ENCODE measurements at regions not wholly inside any gene's neighbourhood (a gene's known extent, or its start where the extent isn't known, plus 50 kb on each side); places are given as distances from the start of the nearest gene placed in this dataset.
"Not testable (repeated sequence)": the region's sequence is repeated elsewhere in the genome, so short reads cannot be mapped to it uniquely, and the experiment has no call there.

DNA sequence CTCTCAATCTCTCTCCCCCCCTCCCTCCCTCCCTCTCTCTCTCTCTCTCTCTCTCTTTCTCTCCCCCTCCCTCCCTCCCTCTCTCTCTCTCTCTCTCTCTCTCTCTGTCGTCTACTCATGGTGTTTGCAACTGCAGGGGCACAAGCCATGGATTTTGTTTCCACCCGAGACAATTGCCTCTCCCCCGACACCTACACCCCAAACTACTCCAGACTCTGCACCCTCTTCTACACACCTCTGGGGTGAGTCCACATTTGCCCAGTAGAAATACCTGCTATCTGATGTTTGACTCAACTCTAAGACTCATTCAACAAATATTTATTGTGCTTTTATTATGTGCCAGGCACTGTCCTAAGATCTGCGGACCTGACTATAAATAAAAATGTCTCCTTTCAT is 93.7 kb downstream of the TMEM17 start:
- no peak for DNase-seq (ENCODE audit: low read depth in 2 of 3, low spot score in 1 of 3)

GRCh38 chr2:62410926-62411456 is 95.0 kb downstream of the TMEM17 start:
- DNase-seq (ENCODE audit: low read depth in 2 of 3, low spot score in 1 of 3), result no peak

GRCh38 chr2:62410015-62410453 is 96.0 kb downstream of the TMEM17 start:
- DNase-seq (ENCODE audit: low read depth in 2 of 3, low spot score in 1 of 3), result no peak

DNA sequence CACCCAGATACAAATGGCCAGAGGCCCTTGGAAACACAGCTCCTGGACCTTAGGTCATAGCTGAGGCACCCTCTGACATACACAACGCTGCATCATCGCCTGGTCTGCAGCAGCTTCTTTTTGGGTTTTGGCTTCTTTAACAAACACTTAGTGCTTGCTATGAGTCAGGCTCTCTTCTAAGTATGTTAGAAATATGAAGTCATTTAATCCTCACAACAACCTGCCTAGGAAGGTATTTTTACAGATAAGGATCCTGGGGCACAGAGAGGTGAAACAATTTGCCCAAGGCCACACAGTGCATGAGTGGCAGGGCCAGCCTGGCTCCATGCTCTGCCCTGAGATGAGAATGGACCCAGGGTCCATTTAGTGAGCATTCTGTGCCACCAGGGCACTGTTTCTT is 96.6 kb downstream of the TMEM17 start:
- DNase-seq (ENCODE audit: low read depth in 2 of 3, low spot score in 1 of 3), result no peak

DNA sequence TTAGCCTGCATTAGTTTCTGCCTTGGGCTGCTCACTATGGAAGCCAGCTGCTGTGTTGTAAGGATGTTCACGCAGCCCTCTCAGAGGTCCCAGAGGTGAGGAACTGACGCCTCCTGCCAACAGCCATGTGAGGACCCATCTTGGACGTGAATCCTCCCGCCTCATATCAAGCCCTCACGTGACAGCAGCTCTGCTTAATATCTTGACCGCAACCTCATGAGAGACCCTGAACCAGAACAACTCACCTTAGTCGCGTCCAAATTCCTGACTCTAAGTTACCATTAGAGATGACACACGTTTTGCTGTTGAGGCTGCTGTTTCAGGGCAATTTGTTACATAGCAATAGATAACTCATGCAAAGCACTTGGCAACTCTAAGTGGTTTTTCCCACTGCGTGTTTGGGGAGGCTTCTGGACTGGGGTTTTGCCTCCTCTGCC is 97.7 kb downstream of the TMEM17 start:
- no peak for DNase-seq (ENCODE audit: low read depth in 2 of 3, low spot score in 1 of 3)

DNA sequence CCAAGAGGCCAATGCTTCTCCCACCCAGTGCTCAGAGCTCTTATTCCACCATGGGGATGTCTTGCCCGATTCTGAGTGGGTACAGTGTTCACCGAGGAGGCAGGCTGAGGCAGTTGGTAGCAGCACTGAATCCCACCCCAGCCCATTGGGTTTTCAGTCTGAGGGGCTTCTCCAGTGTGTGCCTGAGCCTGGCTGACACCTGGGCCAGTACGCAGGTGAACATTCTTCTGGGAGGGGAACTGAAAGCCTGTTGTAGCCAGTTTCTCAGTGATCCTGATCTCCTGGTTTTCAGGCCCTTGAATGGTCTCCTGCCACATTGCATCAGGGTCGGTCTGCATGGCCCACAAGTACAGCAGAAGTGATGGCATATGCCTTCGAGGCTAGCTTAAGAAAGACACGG is 98.2 kb downstream of the TMEM17 start:
- DNase-seq (ENCODE audit: low read depth in 2 of 3, low spot score in 1 of 3), result no peak

- DNase-seq (ENCODE audit: low read depth in 2 of 3, low spot score in 1 of 3), result no peak
These were observed 98.6 kb downstream of the TMEM17 start for GRCh38 chr2:62407401-62407800.

DNA sequence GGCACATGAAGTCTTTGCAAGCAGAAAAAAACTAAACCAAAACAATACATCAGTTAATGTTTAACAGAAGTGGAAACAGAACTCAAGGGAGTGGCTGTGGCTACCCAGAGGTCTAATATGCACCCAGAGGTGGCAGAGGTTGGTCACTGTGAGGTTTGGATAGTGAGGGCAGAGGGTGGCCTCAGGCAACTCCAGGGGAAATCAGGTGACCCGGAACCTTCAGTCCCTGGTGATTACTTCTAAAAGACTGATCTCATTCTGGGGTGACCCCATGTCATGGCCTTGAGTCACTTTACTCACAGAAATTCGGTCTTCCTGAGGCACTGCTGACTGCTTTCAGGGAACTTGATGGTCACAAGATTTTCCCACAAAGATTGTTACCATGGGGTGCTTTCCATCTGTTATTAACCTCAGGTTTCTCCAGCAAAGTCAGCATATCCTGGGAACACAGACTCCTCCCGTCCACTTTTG is 99.4 kb downstream of the TMEM17 start:
- DNase-seq (ENCODE audit: low read depth in 2 of 3, low spot score in 1 of 3), result no peak

- DNase-seq (ENCODE audit: low read depth in 2 of 3, low spot score in 1 of 3), result no peak
These were observed 101.1 kb downstream of the TMEM17 start for GRCh38 chr2:62404913-62405312.

GRCh38 chr2:62402156-62402555 is 103.8 kb downstream of the TMEM17 start:
- no peak for DNase-seq (ENCODE audit: low read depth in 2 of 3, low spot score in 1 of 3)

GRCh38 chr2:62398356-62398755 is 107.6 kb downstream of the TMEM17 start:
- no peak for DNase-seq (ENCODE audit: low read depth in 2 of 3, low spot score in 1 of 3)

- DNase-seq (ENCODE audit: low read depth in 2 of 3, low spot score in 1 of 3), result no peak
These were observed 109.1 kb downstream of the TMEM17 start for GRCh38 chr2:62396880-62397279.

- no peak for DNase-seq (ENCODE audit: low read depth in 2 of 3, low spot score in 1 of 3)
These were observed 112.7 kb downstream of the TMEM17 start for GRCh38 chr2:62393293-62393692.

DNA sequence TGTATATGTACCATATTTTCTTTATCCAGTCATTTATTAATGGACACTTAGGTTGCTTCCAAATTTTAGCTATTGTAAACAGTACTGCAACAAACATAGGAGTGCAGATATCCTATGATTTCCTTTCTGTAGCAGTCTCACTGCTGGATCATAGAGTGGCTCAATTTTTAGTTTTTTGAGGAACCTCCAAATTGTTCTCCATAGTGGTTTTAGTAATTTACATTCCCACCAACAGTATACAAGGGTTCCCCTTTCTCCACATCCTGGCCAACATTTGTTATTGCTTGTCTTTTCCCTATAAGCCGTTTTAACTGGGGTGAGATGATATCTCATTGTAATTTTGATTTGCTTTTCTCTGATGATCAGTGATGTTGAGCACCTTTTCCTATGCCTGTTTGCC is 114.3 kb downstream of the TMEM17 start:
- DNase-seq (ENCODE audit: low read depth in 2 of 3, low spot score in 1 of 3), result no peak

GRCh38 chr2:62386378-62386777 is 119.6 kb downstream of the TMEM17 start:
- not testable (repeated sequence) for DNase-seq (ENCODE audit: low read depth in 2 of 3, low spot score in 1 of 3)

DNA sequence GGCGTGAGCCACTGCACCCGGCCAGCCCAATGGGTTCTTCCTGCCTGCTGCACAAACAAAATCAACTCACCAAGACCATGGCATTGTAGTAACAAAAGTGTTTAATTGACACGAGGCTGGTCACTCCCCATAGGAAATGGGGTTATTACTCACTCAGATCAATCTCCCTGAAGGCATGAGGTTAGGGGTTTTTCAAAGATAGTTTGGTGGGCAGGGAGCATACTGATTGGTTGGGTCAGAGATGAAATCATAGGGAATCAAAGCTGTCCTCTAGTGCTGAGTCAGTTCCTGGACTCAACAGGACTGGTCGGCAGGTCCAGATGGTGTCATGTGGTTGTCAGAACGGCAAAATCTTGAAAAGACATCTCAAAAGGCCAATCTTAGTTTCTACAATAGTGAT is 122.1 kb downstream of the TMEM17 start:
- no peak for DNase-seq (ENCODE audit: low read depth in 2 of 3, low spot score in 1 of 3)

GRCh38 chr2:62382757-62383156 is 123.2 kb downstream of the TMEM17 start:
- no peak for DNase-seq (ENCODE audit: low read depth in 2 of 3, low spot score in 1 of 3)

DNA sequence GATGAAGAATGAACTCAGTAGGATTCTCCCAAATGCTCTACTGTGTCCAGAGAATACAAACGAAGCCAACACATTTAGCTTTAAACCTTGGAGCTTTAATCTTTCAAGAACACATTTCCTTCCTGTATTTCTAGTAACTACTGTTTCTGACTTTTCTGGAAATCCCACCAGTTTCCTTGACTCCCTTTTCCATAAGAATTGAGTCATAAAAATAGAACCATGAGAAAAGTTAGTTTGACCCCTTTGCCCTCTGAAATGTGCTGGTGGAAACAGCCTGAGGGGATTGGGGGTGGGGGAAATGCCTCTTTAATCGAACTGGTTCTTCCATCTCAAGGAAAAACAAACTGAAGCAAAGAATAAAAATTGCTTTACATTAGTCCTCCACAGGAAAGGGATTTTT is 123.9 kb downstream of the TMEM17 start:
- DNase-seq (ENCODE audit: low read depth in 2 of 3, low spot score in 1 of 3), result no peak

- no peak for DNase-seq (ENCODE audit: low read depth in 2 of 3, low spot score in 1 of 3)
These were observed 124.3 kb downstream of the TMEM17 start for GRCh38 chr2:62381656-62382055.

GRCh38 chr2:62379566-62379965 is 126.4 kb downstream of the TMEM17 start:
- DNase-seq (ENCODE audit: low read depth in 2 of 3, low spot score in 1 of 3), result no peak

GRCh38 chr2:62375113-62375420 is 130.9 kb downstream of the TMEM17 start:
- DNase-seq (ENCODE audit: low read depth in 2 of 3, low spot score in 1 of 3), result no peak

- no peak for DNase-seq (ENCODE audit: low read depth in 2 of 3, low spot score in 1 of 3)
These were observed 131.5 kb downstream of the TMEM17 start for GRCh38 chr2:62374301-62375112.

DNA sequence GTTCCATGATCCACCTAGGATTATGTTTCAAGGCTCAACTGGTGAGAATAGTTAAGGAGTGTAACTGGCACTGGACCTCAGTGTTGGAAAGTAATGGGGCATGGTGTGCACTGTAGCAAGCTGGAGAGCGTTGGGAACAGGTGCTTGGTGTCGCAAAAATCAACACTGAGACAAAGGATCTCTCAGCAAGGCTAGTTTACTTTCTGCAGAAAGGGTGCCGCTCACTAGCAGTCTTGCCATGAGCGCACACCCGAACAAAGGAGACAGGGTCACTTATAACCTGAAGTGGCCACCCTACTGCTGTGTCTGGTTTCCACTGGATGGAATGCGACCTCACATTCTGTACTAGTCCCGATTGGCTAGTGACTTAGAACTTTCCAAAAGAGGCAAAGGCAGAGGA is 133.2 kb downstream of the TMEM17 start:
- DNase-seq (ENCODE audit: low read depth in 2 of 3, low spot score in 1 of 3), result no peak

All from stimulated activated CD4-positive, alpha-beta T cell treated with anti-CD3 and anti-CD28 coated beads, Interleukin-12 subunit alpha, Interleukin-12 subunit beta, amount 100 ng/mL, for 48 hours (primary cell).